SW480 (cell line): ENCODE measurements at regions not wholly inside any gene's neighbourhood (a gene's known extent, or its start where the extent isn't known, plus 50 kb on each side); places are given as distances from the start of the nearest gene placed in this dataset.
"Not testable (repeated sequence)": the region's sequence is repeated elsewhere in the genome, so short reads cannot be mapped to it uniquely, and the experiment has no call there.

ENCODE experiments used
- DNase-seq: peaks from one replicate; pipeline ENCODE4 v3.0.0-alpha.2; 2016; ENCODE audit warnings: low spot score

DNA sequence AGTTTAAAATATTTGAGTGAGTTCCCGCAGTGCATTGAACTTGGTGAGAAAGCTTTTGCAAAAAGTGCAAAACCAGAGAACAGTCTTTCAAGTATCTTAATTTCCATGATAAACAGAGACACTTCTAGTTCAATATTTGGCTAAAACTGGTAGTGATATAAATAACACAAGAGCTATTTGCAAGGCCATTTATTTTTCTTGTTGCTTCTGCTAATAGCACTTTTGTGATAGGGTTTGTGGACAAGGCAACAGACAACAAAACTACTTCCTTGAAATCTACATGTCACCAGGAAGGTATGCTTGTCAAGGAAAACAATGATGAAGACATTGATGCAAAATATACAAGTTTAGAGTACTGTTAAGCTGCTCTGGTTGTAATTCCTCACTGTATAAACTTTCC lies 1225.1 kb downstream of the OTOL1 start:
- no peak for DNase-seq

DNA sequence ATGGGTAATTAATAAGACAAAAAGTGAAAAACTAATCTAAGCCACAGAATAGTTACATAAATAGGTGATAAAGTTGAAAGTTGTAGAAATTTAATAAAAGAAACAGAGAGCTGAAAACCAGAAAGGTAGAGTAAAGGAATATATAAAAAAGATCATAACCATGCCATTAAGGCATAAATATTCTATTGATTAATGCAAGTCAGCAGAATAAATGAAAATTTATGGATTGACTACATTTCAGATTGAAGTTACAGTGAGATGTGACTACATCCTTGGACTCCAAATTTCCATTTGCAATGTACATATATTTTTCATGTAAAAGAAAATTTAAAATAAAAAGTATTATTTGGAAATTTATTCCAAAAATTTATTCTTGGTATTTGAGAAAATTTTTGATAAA lies 1225.7 kb downstream of the OTOL1 start:
- DNase-seq: no peak

DNA sequence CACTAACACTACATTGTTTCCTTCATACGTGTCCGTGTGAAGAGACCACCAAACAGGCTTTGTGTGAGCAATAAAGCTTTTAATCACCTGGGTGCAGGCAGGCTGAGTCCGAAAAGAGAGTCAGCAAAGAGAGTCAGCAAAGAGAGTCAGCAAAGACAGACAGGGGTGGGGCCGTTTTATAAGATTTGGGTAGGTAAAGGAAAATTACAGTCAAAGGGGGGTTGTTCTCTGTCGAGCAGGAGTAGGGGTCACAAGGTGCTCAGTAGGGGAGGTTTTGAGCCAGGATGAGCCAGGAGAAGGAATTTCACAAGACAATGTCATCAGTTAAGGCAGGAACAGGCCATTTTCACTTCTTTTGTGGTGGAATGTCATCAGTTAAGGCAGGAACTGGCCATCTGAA lies 1226.2 kb downstream of the OTOL1 start:
- DNase-seq: not testable (repeated sequence)

DNA sequence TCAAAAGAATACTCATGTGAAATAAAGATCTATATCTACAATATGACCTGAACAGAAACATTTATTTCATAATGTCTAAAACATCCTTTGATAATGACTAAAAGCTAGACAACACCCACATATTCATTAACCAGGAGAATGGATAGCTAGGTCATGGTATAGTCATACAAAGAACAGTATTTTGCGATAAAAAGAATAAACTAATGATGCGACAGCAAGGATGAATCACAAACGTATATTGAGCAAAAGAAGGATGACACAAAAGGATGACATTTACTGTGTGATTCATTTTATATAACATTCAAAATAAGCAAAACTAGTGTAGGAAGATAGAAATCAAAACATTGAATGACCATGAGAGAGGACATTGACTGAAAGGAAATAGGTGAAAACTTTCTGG lies 1233.1 kb downstream of the OTOL1 start:
- DNase-seq: no peak

DNA sequence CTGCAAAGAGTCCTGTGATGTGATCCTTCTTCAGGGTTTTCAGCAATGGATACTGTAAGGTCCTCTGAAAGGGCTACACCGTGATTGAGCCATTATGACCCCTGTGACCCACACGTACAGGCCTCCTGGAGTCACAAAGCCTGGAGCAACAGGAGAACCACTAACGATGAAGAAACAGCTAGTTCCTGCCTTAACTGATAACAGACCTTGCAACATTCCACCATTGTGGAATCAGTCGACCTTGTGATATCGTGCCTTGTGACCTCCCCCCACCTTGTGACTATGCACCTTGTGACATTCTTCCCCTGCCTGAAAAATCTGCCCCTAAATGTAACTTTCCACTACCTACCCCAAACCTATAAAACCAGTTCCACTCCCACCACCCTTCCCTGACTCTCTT lies 1235.4 kb downstream of the OTOL1 start:
- DNase-seq: not testable (repeated sequence)

DNA sequence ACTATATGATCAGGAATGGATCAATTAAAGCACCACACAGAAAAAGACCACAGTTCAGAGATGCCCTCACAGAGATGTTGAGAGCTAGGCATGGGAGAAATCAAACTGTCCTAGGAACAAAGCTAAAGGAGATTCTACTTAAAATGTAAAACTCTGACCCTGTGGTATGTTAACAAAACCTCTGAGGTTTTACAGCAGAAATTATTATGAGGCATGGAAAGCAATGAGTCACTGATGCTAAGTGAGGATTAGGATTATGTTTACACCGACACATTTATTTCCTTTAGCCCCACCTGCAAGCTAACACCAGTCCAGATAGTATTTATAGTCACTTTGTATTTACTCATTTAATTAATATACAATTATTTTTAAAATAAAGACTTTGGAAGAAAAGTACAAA lies 1242.2 kb downstream of the OTOL1 start:
- no peak for DNase-seq

DNA sequence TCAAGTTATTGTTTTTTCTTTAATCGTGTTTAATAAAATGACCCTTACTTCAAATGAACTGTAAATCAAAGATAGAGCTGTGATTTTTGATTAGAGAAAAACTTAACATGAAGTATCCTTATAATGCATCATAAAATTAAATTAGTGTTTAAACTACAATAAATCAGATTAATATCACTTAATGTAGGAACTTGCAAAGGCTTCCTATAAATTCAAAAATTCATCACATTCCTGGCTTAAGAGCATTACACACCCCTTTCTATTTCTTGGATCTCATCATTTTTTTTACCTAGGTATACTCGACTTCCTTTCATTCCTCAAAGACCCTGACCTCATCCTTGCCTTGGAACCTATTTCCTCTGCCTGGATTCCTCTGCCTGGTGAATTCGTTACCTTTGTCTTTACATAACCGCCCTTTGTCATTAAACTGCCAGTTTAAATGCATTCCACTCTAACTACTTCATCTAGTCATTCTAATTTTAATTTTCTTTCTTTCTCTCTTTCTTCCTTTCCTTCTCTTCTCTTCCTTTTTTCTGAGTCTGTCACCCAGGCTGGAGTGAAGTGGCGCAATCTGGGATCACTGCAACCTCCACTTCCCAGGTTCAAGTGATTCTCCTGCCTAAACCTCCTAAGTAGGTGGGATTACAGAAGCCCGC lies 1244.5 kb downstream of the OTOL1 start:
- no peak for DNase-seq

DNA sequence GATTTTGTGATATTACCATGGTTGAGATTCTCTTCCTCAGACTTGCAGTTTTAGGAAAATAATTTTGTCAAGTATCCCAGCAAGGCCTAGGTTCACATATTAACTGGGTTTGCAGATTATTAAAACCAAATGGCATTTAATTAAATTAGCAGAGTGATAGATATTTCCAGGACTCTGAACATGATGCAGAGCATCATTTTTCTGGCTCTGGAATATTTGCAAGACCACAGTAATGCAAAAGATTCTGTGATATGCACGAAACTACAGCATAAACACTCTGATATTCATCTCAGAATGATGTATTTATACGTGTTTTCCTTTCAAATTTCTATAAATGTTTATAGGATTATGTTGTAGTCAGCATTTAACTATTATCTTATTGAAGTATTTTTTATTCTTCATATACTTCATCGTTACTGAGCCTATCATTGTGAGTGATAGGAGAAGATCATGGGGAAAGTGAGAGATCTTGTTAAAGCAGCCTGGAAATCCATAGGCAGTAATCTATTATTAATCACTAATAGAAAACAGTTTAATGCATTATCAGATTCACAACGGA lies 1245.6 kb downstream of the OTOL1 start:
- DNase-seq: no peak

DNA sequence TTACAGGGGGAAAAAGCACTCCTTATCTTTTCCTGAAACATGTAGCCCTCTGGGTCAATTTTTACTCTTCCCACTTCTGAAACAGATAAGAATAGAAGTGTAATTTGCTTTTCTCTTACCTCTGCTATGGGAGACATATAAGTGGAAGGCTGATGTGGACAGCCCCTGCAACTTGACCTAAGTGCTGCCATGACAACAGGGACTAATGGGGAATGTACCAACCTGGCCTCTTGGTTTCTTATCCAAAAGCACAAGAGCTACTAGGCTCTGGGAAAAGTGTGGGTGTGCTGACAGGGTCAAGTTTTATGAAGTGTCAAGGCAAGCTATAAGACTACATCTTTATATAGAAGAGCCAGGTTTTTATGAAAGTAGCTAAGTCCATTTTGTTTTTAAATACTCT lies 1246.5 kb downstream of the OTOL1 start:
- no peak for DNase-seq

DNA sequence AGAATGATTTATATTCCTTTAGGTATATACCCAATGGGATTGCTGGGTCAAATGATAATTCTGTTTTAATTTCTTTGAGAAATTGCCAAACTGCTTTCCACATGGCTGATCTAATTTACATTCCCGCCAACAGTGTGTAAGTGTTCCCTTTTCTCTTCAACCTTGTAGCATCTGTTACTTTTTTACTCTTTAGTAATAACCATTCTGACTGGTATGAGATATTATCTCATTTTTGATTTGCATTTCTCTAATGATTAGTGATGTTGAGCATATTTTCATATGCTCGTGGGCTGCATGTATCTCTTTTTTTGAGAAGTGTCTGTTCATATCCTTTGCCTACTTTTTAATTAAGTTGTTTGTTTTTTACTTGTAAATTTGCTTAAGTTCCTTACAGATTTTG lies 1264.2 kb downstream of the OTOL1 start:
- DNase-seq: no peak

DNA sequence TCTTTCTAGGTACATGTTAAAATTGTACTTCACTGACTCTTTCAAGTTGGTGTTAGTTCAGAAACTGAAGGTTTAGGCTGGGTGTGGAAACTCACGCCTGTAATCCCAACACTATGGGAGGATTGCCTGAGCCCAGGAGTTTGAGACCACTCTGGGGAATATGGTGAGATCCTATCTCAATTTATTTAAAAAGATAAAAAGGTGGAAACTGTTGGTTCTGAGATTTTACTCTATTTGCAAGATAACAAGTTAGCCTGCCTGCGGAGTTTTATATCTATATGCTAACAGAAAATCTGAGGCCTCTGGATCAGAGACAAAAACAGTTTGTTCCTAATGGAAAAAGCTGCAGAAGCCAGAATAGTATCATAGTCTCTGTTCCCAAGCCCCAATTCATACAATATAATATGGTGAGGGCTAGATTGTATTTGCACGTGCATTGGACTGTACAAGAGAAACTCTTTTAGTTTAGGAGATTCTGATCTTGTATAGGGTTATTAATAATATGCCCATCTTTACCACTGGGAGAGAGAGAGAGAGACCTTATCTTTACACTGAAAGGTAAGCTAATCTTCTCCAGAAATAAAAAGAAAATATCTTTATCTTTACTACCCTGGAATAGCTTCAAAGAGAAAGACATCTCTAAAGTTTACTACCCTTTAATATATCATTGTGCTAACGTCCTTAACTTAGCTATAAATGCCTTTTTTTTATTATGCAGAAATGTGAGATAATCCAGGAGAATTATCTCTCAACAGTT lies 1267.6 kb downstream of the OTOL1 start:
- no peak for DNase-seq

DNA sequence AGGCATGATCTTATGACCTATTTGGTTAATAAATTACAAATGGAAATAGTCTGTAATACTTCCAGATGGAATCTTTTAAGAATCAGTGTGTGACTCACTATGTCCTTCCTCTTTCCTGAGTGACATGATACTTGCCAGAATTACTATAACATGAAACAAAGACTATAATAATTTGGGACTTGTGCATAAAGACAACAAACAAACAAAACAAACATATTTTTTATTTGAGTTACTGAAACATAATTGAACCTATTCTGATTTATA lies 1268.1 kb downstream of the OTOL1 start:
- no peak for DNase-seq

DNA sequence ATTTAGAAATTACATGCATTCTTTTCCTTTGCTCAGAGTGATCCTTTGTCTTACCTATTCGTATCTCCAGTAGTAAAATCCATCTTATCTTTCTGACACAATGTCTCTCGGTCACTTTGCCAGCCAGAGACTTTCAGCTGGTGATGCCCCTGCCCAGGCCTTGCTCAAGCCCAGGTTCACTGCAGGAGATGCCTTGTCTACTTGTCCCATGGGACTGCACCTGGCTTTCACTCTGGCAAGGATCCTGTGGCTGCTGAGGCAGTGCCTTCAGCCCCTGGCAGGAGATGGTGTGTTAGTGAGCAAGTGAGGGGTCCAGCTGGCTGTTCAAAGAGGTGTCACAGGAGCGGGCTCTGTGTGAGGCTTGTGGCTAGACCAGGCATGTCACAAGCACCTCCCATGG lies 1268.9 kb downstream of the OTOL1 start:
- DNase-seq: no peak

DNA sequence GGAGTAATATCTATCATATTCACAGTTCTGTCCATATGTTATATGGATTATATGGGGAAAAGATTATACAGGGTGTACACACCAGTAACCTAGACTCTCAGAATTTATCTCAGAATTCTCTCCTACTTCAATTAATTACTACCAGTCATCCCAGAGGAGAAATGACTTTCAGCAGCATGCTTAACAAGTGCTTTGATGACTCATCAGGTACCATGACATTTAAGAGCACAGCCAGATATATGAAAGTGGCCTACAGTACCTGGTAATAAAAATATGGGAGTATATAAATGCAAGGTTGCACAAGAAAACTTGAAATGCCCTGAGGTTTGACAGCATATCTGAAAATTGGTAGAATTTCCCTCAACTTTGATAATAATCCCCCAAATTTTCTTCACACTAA lies 1273.0 kb downstream of the OTOL1 start:
- DNase-seq: peak; percentile 25

DNA sequence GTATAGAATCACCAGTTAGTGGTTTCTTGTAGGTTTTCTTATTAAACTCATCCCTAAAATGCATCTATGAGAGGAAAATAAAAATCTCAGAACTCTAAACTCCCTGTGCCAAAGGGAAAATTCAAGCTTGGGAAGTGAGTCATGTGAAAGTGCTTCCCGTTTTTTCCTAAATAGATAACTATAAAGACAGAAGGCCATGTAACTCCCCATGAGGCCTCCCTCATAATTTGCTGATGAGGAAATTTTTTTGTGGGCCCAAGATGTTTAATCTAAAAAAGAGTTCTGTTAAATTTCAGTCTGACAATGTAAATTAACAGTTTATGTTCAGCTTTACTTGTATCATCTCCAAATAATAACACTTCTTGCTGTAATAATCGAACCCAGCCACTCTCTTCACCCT lies 1273.9 kb downstream of the OTOL1 start:
- no peak for DNase-seq

DNA sequence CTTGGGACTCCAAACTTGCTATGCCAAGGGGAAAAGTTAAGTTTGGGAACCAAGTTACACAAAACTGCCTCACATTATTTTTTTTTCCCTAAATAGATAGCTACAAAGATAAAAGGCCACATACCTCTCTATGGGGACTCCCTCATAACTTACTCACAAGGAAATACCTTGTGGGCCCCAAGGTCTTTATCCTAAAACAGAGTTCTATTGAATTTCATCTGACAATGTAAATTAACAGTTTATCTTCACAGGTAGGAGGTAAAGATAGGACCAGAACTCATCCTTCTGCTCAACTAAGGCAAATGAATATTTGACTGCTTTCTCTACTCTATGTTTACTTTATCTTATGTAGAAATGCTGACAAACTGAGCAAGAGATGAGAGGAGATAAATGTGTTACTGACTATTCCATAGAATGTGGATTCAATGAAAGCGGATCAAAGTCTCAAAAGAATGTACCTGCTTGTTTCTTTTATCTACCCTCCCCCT lies 1278.0 kb downstream of the OTOL1 start:
- DNase-seq: no peak

DNA sequence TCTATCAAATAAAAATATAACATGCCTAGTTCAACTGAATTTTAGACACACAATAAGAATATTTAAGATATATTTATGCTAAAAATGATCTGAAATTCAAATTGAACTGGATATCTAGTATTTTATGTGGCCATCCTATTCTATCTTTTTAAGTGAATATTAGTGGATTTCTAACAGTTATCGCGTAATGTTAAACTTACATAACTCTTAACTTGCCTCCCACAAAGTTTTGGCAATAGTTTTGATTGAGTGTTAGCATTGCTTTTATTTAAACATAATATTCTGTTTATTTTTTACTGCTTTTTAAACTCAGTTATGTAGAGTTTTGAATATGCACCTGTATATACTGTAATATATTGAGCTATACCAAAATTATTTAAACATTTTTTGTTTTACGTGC lies 1279.5 kb downstream of the OTOL1 start:
- no peak for DNase-seq

DNA sequence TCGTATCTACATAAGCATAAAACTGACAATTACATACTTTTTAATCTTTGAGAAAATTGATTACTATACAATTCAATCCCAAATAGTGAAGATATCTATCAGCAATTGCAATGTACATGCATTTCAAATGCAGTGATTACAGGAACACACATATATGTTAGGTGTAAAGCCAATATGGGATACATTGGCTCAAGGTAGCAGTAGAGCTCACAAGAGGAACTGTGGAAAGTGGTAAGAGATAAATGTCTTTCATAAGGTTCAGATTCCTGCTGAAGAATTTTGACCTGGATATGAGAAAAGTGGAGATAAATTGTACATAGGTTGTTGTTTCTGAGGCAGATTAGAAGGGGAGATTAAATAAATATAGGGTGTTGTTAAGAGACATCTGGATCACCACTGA lies 1280.5 kb downstream of the OTOL1 start:
- DNase-seq: no peak

DNA sequence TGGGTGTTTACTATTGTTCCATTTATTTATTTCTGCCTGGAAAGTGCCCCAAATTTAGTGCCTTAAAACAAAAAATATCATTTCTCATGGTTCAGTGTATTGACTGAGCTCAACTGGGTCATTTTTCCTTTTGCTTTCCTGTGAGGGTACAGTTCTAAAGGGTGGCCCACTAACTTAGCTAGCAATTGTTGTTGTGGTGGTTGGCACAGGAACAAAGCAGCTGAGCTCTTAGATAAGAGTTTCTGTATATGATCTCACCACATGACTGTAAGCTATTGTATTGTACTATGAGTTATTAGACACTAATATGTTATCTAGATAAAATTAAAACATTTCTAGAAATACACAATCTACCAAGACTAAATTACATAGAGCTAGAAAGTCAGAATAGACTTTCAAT lies 1283.7 kb downstream of the OTOL1 start:
- DNase-seq: no peak

DNA sequence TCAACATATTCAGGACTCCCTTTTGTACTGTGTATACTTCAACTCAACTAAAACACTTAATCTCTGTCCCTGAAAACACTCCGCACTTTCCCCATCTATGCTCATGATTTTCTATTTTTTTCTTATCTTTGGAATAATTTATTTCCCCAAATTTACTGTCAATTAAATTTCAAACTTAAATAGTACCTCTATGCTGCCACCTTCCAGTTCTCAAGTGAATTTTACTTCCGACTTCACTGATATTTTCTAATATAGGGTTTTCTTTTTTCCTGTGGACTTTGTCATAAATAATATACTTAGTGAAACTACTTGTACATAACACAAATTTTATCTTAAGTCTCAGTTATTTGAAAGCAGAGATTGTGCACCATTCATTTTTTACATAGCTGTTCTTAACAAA lies 1303.3 kb downstream of the OTOL1 start:
- DNase-seq: no peak

DNA sequence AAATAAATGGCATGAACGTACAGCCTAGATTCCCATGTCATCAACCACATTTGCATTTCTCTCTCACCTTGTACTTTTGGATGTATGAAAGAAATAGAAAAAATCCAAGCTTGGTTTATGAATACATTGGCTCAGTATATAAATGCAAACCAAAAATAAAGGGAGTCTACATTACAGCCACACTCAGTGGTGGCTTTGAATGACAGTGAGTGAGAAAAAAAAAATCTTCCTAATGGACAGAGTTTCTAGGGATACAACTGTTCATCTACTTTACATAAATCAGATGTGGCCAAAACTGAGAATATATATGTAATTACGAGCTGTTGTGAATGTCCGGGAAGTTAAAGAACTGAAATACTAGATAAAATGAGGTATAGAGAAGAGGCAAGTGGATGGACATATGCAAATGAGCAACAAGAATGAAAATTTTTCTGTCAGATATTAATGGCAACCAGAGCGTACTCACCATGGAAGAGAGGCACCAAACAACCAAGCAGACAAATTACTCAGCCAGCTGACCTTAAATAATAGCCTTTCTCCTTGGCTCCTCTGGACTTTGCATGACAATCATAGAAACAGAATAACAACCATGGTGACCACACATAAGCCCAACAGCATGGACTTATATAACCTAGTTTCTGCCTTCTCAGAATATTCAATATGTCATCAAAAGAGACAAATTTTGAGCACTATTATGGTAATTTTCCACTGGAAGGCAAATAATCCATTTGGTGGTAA lies 1305.8 kb downstream of the OTOL1 start:
- no peak for DNase-seq

DNA sequence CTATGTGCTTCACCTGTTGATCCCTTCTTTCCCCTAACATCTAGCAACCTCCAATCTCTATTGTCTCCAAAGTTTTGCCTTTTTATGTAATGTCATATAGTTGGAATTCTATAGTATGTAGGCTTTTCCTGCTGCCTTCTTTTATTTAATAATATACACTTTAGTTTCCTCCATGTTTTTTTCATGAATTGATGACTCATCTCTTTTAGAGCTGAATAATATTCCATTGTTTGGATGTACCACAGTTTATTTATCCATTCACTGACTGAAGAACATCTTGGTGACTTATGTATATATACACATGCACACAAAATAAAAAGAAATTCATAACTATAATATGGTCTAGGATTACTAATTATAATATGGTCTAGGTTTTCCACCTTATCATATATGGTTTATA lies 1314.2 kb downstream of the OTOL1 start:
- DNase-seq: no peak

DNA sequence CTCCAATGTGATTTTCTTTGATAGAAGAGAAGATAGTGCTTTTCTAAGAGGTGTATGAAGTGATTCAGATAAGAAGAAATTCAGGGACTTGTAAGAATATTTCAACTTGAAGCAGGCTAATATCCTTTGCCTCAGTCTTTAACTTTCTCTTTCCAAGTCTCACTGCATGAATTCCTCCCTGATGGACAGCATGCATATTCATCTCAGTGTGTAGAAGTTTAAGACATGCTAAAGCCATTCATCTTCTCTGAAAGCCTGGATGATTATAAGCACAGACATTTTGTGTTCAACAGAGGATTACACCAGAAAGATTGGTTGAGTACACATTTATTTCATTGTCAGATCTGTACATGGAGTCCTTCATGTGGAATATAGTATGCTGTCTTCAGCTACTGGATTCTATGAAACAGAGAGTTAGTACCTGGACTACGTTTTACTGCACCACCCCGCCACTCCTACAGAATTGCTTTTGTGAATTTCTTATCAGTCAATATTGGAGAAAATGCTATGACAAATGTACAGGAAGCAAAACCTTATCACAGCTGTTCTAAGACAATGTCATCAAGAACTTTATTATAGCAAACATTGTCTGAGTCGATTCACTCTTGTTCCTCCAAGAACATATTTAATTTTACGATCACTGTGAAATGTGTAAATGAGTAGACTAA lies 1346.1 kb downstream of the OTOL1 start:
- DNase-seq: no peak
